GM12872 (cell line): ENCODE measurements at regions not wholly inside any gene's neighbourhood (a gene's known extent, or its start where the extent isn't known, plus 50 kb on each side); places are given as distances from the start of the nearest gene placed in this dataset.

Source experiments
- TF ChIP-seq, protein P1 (sequence below): IDR thresholded peaks from 3 replicates; pipeline ENCODE4 v1.5.1; 2011; ENCODE audit warnings: low read depth, mild to moderate bottlenecking, low read length, moderate library complexity; ENCODE audit not compliant: insufficient read depth

- TF ChIP-seq, protein P1, sequence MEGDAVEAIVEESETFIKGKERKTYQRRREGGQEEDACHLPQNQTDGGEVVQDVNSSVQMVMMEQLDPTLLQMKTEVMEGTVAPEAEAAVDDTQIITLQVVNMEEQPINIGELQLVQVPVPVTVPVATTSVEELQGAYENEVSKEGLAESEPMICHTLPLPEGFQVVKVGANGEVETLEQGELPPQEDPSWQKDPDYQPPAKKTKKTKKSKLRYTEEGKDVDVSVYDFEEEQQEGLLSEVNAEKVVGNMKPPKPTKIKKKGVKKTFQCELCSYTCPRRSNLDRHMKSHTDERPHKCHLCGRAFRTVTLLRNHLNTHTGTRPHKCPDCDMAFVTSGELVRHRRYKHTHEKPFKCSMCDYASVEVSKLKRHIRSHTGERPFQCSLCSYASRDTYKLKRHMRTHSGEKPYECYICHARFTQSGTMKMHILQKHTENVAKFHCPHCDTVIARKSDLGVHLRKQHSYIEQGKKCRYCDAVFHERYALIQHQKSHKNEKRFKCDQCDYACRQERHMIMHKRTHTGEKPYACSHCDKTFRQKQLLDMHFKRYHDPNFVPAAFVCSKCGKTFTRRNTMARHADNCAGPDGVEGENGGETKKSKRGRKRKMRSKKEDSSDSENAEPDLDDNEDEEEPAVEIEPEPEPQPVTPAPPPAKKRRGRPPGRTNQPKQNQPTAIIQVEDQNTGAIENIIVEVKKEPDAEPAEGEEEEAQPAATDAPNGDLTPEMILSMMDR, result no peak
Observed at GRCh38 chr7:25294624-25295023, 66.3 kb upstream of the NPVF start.

GRCh38 chr7:25295387-25295786 lies 67.1 kb upstream of the NPVF start:
- TF ChIP-seq, protein P1, result no peak

DNA sequence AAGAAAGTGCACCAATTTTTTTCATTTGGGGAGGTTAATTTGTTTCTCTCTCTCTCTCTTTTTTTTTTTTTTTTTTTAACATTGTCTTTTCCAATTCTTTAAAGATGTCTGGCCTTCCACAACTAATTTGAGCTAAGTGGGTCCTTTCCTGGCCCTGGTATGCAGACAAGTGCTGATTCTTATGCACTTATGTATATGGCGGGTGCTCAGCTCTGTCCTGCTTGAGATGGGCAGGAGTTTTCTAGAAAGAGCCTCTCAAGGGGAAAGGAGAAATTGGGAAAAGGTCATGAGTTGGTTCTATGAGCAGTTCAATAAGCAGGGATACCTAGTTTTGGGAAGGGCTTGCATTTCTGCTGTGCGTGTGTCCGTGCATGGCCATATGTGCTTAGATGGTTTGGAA lies 67.8 kb upstream of the NPVF start:
- TF ChIP-seq, protein P1, result no peak

- TF ChIP-seq, protein P1, result no peak
Observed at GRCh38 chr7:25297278-25297677, 69.0 kb upstream of the NPVF start.

DNA sequence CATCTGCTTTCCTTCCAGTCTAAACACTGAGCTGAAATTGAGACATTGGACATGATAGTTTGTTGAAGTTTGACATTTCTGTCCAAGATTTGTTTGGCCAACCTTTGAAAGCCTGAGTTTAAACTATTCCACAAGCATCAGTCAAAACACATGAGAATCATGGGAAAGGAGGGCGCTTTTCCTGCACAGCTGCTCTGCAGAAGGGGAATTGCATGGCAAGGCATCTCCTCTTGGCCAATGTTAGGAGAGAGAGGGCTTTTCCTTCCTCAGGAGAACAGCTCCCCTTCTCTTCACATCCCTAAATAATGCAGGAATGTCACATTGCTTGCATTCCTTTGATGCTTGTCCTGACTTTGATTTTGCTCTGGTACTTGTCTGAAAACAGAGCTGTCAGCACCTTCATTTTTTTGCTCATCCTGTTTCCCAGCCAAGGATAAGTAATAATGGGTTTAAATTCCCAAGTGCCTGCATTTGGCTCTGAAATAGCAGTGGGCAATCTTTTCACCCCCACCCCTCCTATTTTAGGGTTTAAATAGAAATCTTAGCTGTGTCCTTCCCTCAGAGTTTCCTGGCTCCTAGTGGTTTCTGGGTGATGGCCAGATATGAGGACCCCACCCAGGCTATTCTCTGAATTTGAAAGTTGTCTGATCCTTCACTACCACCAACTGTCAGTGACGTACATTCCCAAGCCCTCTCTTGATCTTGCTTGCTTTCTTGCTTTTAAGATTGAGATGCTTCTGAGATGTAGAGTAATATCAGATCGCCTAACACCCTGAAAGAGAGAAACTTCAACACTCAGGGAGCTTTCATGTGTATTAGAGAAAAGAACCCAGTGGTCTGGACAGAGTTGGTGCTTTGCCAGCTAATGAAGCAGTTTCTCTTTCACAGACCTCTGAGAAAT lies 75.2 kb upstream of the NPVF start:
- TF ChIP-seq, protein P1, result no peak

DNA sequence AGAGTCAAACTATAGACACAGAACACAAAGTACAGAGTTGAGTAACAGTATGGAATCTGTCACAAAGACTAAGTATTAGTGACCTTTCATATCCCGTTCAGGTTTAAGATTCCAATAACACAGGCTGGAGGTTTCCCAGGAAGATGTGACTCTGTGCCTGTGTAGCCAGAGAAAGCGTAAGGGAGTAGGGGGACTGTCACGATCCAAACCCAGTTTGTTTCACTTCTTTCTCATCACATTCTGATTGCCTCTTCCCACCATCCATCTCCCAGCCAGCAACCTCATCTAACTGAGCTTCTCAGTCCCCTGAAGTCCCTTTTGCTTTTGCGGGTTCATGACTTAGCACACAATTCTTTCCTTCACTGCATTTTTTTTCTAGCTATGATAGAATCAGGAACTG lies 76.4 kb upstream of the NPVF start:
- TF ChIP-seq, protein P1, result no peak

GRCh38 chr7:25305831-25306230 lies 77.5 kb upstream of the NPVF start:
- TF ChIP-seq, protein P1, result no peak
